GM12878 (cell line): ENCODE measurements at regions not wholly inside any gene's neighbourhood (a gene's known extent, or its start where the extent isn't known, plus 50 kb on each side); places are given as distances from the start of the nearest gene placed in this dataset.

ENCODE experiments used
- ATAC-seq: fragments of 200-7000 bp; cut with Tn5 transposase; 3 replicates; pipeline ENCODE4 v1.9.1; 2020; ENCODE audit warnings: mild to moderate bottlenecking, moderate library complexity
- BruUV-seq: library from RNA; stranded (reverse); fragments of 400-500 nt; replicated peaks from 2 replicates; lab custom pipeline; 2021; lab: Mats Ljungman, UMichigan
- CTCF ChIA-PET: fragments of 300-600 bp; sonication (Branson Sonifier 250); formaldehyde crosslinking; extraction: SDS; loops from one replicate; lab custom pipeline; 2021; ENCODE audit warnings: inconsistent platforms; lab: Yijun Ruan, JAX
- POLR2A ChIA-PET: fragments of 350-600 bp; formaldehyde crosslinking; extraction: SDS; loops from one replicate; lab custom pipeline; 2021; ENCODE audit warnings: inconsistent platforms; lab: Charles Lee
- RAD21 ChIA-PET: fragments of 300-600 bp; sonication (Branson Sonifier 250); formaldehyde crosslinking; loops from one replicate; lab custom pipeline; 2023; ENCODE audit warnings: antibody characterized with exemption; ENCODE audit not compliant: unreplicated experiment; lab: Charles Lee
- SMC1A ChIA-PET: fragments of 300-600 bp; sonication (Branson Sonifier 250); formaldehyde crosslinking; loops from one replicate; lab custom pipeline; 2023; ENCODE audit not compliant: unreplicated experiment, uncharacterized antibody; lab: Charles Lee
- DNase-seq: peaks from one replicate; pipeline ENCODE4 v3.0.0-alpha.2; 2011; ENCODE audit warnings: low read depth, low spot score
- FAIRE-seq: peaks from 3 replicates; lab custom pipeline; 2011; peaks lifted over from hg19 to GRCh38; lab: Jason Lieb, UNC
- H2AFZ ChIP-seq: 2 replicates; pipeline ENCODE4 v1.6.0; 2011; ENCODE audit warnings: low read depth, low read length, control low read depth; ENCODE audit not compliant: control insufficient read depth
- H3K27ac ChIP-seq: 2 replicates; pipeline ENCODE4 v1.5.1; 2011; ENCODE audit warnings: control low read depth; ENCODE audit not compliant: control insufficient read depth, insufficient read depth
- H3K27me3 ChIP-seq, 2 experiments: replicated peaks in 1 of 2; 2 replicates each; pipeline versions ENCODE4 v1.6.0 to v1.6.1; 2011; ENCODE audit warnings: low read length in 1 of 2; ENCODE audit not compliant: control insufficient read depth in 2 of 2, insufficient read depth in 2 of 2
- H3K36me3 ChIP-seq, 2 experiments: 2 replicates each; pipeline ENCODE4 v1.5.1; 2011; ENCODE audit warnings: low read length in 1 of 2; ENCODE audit not compliant: control insufficient read depth in 2 of 2, insufficient read depth in 2 of 2
- H3K4me1 ChIP-seq: 2 replicates; pipeline ENCODE4 v1.6.1; 2011; ENCODE audit warnings: mild to moderate bottlenecking, low read length, moderate library complexity, mixed read lengths; ENCODE audit not compliant: control insufficient read depth, insufficient read depth
- H3K4me2 ChIP-seq: 2 replicates; pipeline ENCODE4 v1.6.0; 2011; ENCODE audit warnings: control low read depth; ENCODE audit not compliant: control insufficient read depth, insufficient read depth
- H3K4me3 ChIP-seq: fragments of 200-600 bp; sonication (generic); 2 replicates; pipeline ENCODE4 v1.5.1; 2016
- H3K79me2 ChIP-seq: 2 replicates; pipeline ENCODE4 v1.6.0; 2011; ENCODE audit warnings: low read length; ENCODE audit not compliant: control insufficient read depth, insufficient read depth
- H3K9ac ChIP-seq: 2 replicates; pipeline ENCODE4 v1.8.0; 2011; ENCODE audit warnings: low read length, control low read depth, mixed read lengths; ENCODE audit not compliant: control insufficient read depth, insufficient read depth
- H3K9me3 ChIP-seq: replicated peaks from 3 replicates; pipeline ENCODE4 v1.5.1; 2011; ENCODE audit warnings: mild to moderate bottlenecking, low read length; ENCODE audit not compliant: control insufficient read depth, insufficient read depth
- H4K20me1 ChIP-seq: 2 replicates; pipeline ENCODE4 v1.6.0; 2011; ENCODE audit not compliant: control insufficient read depth, insufficient read depth
- BCL11A ChIP-seq: IDR thresholded peaks from 2 replicates; pipeline ENCODE4 v1.6.1; 2011; ENCODE audit warnings: low read depth, low read length
- CBX5 ChIP-seq: sonication (generic); IDR thresholded peaks from 2 replicates; pipeline ENCODE4 v1.6.1; 2016; ENCODE audit warnings: low read depth, moderate library complexity, mild to moderate bottlenecking, inconsistent platforms
- FOXK2 ChIP-seq: fragments of 450-650 bp; IDR thresholded peaks from 2 replicates; pipeline ENCODE4 v1.6.1; 2017; ENCODE audit warnings: mild to moderate bottlenecking, moderate library complexity
- IRF4 ChIP-seq: IDR thresholded peaks from 2 replicates; pipeline ENCODE4 v1.6.1; 2011; ENCODE audit warnings: low read depth, low read length
- MTA2 ChIP-seq: fragments of 450-650 bp; IDR thresholded peaks from 2 replicates; pipeline ENCODE4 v1.6.1; 2016; ENCODE audit warnings: low read depth, mild to moderate bottlenecking, moderate library complexity
- NFXL1 ChIP-seq: fragments of 450-650 bp; IDR thresholded peaks from 2 replicates; pipeline ENCODE4 v1.6.1; 2017; ENCODE audit warnings: antibody characterized with exemption, mild to moderate bottlenecking, borderline replicate concordance
- SRF ChIP-seq, 2 experiments: IDR thresholded peaks; 2 replicates each; pipeline ENCODE4 v1.6.1; 2011; ENCODE audit warnings: low read depth in 2 of 2, low read length in 2 of 2, mild to moderate bottlenecking in 1 of 2, moderate library complexity in 1 of 2
- TBL1XR1 ChIP-seq: IDR thresholded peaks from 2 replicates; pipeline ENCODE4 v1.6.1; 2012; ENCODE audit warnings: low read depth, low read length, improper control_type of control experiment
- WRNIP1 ChIP-seq: IDR thresholded peaks from 2 replicates; pipeline ENCODE4 v1.6.1; 2011; ENCODE audit warnings: low read depth, low read length, improper control_type of control experiment, borderline replicate concordance
- ZNF207 ChIP-seq: fragments of 450-650 bp; IDR thresholded peaks from 2 replicates; pipeline ENCODE4 v1.6.1; 2014; ENCODE audit warnings: antibody characterized with exemption, mild to moderate bottlenecking, borderline replicate concordance
- ZNF217 ChIP-seq: fragments of 450-650 bp; IDR thresholded peaks from 2 replicates; pipeline ENCODE4 v1.6.1; 2017; ENCODE audit warnings: antibody characterized with exemption, mild to moderate bottlenecking
- ZNF622 ChIP-seq: fragments of 450-650 bp; IDR thresholded peaks from 2 replicates; pipeline ENCODE4 v1.6.1; 2017; ENCODE audit warnings: mild to moderate bottlenecking, inconsistent platforms
- WGBS: methylation state at CpG from one replicate; pipeline ENCODE4 v1.1.6; 2016; ENCODE audit warnings: low lambda C conversion rate; ENCODE audit not compliant: insufficient replicate concordance, insufficient coverage; ENCODE audit errors: missing lambda C conversion rate; 5-methylcytosine and 5-hydroxymethylcytosine counted together
- in situ Hi-C: fragments of 300-500 bp; cut with MboI; formaldehyde crosslinking; loops from 9 replicates; pipeline ENCODE4 v1.14.3; 2018; ENCODE audit warnings: mixed read lengths
- intact Hi-C: fragments of 100-400 bp; cut with micrococcal nuclease; formaldehyde crosslinking; loops from one replicate; pipeline ENCODE4 v1.14.2; 2022; ENCODE audit not compliant: unreplicated experiment
- TF ChIP-seq, protein P1 (sequence below): fragments of 450-650 bp; IDR thresholded peaks from 2 replicates; pipeline ENCODE4 v1.6.1; 2016; ENCODE audit warnings: mild to moderate bottlenecking
- TF ChIP-seq, protein P2 (sequence below): IDR thresholded peaks from 2 replicates; pipeline ENCODE4 v1.6.1; 2012; ENCODE audit warnings: low read length, inconsistent platforms
- TF ChIP-seq, protein P3 (sequence below): IDR thresholded peaks from 2 replicates; pipeline ENCODE4 v1.6.1; 2011; ENCODE audit warnings: low read depth, mild to moderate bottlenecking, low read length, moderate library complexity, borderline replicate concordance; ENCODE audit errors: extremely low read depth

DNA sequence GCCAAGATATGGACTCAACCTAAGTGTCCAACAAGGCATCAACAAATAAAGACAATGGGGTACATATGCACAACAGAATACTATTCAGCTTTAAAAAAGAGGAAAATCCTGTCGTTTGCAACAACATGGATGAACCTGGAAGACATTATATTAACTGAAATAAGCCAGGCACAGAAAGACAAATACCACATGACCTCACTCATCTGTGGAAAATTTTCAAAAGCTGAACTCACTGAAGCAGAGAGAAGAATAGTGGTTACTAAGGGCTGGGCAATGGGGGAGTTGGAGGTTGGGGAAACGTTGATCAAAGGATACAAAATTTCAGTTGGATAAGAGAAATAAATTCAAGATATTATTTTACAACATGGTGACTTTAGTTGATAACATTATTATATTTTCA, 221.4 kb upstream of the PITRM1 start:
- Histone ChIP-seq H3K4me3 (no peak overlapping the region), H2AFZ (no peak overlapping the region), H4K20me1 (no peaks in the 10 kb centered on the region), H3K27me3 (no peaks in the 10 kb centered on the region), H3K79me2 (no peaks in the 10 kb centered on the region), H3K4me1 (no peaks in the 10 kb centered on the region), H3K27ac (no peak overlapping the region), H3K9me3 (peaks cover 2% of the 10 kb centered on the region; the same call in 1 of the 3 replicates), H3K36me3 (no peaks in the 10 kb centered on the region), H3K4me2 (no peak overlapping the region), H3K9ac (no peak overlapping the region)
- ChIA-PET SMC1A (no interaction called here), CTCF (no interaction called here), RAD21 (no interaction called here), POLR2A (no interaction called here)
- ATAC-seq (no peak), DNase-seq (no peak), FAIRE-seq (no peak)
- WGBS: 0% methylated on average over 2 of the region's 2 CpGs
- intact Hi-C loops (loop anchor here (10.0 kb wide), 1 partner anchor 1261 kb away; no protein-coding TSS in a partner anchor), in situ Hi-C loops (no loop called here)
- no TSS peak for BruUV-seq
- TF ChIP-seq, protein P1, sequence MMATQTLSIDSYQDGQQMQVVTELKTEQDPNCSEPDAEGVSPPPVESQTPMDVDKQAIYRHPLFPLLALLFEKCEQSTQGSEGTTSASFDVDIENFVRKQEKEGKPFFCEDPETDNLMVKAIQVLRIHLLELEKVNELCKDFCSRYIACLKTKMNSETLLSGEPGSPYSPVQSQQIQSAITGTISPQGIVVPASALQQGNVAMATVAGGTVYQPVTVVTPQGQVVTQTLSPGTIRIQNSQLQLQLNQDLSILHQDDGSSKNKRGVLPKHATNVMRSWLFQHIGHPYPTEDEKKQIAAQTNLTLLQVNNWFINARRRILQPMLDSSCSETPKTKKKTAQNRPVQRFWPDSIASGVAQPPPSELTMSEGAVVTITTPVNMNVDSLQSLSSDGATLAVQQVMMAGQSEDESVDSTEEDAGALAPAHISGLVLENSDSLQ: no peak
- TF ChIP-seq BCL11A (no peak), IRF4 (no peak), WRNIP1 (no peak), FOXK2 (no peak), TBL1XR1 (no peak), NFXL1 (no peak), SRF (IDR thresholded peaks at IDR 0.05; ENCODE audit: low read depth in 2 of 2, low read length in 2 of 2) (no peak), ZNF217 (no peak), ZNF622 (no peak), CBX5 (no peak), MTA2 (no peak), ZNF207 (no peak)
- TF ChIP-seq, protein P2, sequence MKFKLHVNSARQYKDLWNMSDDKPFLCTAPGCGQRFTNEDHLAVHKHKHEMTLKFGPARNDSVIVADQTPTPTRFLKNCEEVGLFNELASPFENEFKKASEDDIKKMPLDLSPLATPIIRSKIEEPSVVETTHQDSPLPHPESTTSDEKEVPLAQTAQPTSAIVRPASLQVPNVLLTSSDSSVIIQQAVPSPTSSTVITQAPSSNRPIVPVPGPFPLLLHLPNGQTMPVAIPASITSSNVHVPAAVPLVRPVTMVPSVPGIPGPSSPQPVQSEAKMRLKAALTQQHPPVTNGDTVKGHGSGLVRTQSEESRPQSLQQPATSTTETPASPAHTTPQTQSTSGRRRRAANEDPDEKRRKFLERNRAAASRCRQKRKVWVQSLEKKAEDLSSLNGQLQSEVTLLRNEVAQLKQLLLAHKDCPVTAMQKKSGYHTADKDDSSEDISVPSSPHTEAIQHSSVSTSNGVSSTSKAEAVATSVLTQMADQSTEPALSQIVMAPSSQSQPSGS: no peak
- TF ChIP-seq, protein P3, sequence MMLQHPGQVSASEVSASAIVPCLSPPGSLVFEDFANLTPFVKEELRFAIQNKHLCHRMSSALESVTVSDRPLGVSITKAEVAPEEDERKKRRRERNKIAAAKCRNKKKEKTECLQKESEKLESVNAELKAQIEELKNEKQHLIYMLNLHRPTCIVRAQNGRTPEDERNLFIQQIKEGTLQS: no peak
